HG02623 (cell line): ENCODE measurements at regions not wholly inside any gene's neighbourhood (a gene's known extent, or its start where the extent isn't known, plus 50 kb on each side); places are given as distances from the start of the nearest gene placed in this dataset.

ENCODE experiments used
- ATAC-seq: cut with Tn5 transposase; IDR thresholded peaks from one replicate; pipeline ENCODE4 v1.9.1; 2021; ENCODE audit warnings: moderate library complexity; ENCODE audit not compliant: unreplicated experiment

DNA sequence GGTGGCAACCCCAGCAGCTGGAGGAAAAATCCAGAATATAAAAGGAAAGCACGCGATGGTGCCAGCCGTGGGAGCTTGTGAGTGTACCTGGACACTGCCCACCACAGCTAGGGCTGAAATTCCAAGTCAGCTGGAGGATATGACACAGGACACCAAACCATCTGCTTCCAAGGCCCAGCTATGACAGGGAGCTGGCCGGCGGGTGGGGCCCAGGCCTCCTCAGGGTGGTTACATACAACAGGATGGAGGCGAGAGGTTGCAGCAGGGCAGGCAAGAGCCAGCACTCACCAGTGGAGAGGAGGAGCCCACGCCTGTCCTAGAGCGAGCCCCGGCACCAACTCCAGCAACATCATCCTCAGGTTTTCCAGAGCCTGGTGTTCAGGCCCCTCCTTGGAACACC, 163.2 kb upstream of the RPL38 start:
- no peak for ATAC-seq

DNA sequence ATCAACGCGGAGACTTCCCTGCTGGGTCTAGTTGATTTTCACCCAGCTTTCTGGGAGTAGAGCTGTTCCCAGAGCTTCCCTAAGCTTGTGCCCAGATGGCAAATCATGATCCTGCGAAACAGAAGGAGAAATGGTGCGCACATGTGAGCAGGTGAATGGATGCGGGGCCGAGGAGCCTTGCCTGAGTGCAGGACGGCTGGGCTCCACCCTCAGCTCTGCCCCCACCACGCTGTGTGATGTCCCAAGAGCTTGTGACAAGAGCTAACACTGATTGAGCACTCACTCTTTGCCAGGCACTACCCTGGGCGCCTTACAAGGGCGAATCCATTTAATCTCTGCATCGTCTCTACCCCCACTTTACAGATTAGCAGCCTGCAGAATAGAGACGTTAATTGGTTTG, 162.7 kb upstream of the RPL38 start:
- no peak for ATAC-seq

DNA sequence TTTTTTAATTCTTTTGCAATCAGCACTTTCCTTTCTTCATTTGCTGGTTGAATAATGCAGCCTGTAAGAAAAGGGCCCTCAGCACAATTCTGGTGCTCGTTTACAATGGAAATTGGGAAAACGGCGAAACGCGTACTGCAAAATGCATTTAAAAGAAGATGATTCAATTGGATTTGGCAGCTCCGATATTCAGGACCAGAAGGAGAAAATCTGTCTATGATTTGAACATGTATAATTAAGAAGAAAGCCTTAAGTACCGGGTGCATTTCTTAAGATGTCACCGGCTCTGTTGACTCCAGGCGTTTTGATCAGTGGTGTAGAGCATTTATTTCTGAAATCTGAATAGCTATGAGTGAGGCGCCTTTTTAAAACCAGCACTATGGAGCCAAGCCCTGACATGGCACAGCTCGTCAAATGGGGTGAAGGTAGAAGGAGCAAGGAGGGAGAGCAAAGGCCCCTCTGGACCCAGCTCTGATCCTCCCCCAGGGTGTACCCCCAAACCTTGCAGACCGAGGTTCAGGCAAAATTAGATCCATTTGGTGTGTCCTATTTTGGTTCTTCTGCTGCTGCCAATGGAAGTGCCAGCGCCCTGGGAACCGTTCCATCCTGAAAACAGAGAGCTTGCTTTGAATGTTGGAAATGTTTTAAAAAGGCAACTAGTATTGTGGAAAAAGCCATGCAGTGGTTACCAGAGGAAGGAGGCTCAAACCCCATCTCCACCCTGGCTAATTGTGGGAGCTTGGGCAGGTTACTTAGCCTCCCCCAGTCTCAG, 161.4 kb upstream of the RPL38 start:
- ATAC-seq = no peak

DNA sequence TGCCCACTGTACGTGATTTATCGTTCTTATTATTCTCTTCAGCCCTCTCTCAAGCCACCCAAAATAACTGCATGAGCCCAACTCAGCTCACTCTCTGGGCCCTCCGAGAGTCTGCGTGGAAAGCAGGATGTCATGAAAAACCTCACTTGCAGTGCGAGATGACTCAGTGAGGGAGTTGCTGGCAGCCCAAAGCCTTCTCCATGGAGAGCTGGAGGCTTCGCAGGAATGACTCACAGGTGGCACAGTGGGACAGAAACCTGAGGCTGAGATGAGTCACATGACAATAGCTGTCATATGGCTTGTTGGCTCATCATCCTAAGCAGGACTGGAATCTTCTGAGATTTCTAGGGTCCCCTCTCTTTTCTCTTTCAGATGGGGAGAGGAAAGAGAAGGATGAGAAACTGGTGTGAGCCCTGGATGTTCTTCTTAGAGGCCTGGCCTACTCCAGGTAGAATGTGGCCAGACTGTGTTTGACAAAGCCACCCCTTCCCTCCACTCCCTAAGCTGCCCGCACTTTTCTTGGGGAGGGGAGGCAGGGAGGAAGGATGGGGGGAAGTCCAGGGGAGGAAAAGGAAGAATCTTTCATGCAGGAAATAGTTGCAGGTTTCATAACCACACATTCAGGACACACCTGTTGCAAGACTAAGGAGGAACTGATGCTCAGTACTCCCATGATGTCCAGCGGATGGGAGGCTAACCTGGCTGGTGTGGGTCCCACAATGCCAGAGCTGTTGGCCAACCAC, 160.6 kb upstream of the RPL38 start:
- no peak for ATAC-seq

- no peak for ATAC-seq
Measured at GRCh38 chr17:74043976-74044375, 159.5 kb upstream of the RPL38 start.

DNA sequence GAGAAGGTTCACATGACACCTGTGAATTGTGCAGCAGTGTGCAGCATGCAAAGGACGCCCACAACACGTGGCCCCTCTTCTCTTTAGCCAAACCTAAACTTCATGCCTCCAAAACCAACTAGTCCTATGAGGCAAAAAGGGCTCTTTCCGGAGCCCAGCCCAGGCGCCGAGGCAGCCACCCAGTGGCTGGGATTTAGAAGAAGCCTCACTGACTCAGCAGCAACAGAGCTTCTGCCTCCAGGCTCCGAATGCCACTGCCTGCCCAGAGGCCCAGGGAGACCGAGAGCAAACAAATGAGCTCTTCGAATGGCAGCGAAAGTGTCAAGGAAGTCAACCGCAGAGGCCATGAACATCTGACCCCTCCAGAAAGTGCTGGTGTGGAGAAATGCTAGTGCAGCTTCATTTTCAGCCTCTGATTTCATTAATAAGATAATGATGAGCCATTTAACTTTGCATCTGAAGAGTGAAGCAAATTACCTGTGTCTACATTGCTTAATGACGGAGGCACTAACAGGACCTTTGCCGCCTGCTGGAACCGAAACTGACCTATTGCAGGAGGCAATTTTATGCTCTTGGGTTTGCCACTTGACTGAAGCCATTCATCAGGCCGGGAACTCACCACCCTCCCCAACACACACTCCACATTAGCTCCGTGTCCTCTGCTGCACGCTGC, 157.7 kb upstream of the RPL38 start:
- no peak for ATAC-seq

DNA sequence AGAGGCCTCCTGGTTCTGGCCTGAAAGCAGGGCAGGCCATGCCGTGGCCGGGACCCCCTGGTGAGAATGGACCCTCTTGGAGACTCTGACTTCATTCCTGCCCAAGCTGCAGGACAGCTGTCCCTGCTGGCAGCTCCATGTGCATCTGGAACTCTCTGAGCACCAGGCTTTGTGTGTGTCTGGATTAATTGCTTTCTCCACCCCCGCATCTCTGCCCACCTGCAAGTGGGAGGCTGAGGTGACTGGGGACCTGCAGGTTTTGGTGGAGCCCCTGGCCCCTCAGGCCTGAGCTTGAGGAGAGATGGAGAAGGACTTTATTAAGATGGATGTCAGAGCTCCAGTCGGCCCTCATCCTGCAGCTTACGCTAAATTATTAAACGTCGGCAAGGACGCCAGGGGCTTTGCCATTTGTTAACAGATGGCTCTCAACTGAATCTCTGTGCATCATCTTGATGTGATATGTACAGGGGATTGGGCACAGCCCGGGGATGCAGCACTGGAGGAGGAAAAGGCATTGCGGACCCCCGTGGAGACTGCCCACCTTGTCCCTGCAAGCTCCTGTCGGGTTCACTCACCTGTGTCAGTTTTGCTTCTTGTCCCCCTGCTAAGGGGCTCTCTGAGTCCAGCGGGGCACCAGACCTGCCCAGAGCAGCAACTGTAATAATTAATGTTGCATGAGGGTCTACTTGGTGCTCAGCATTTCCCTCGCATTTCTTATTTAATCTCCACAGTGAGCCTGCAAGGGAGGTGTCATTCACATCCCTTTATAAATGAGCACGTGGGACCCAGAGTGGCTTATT, 154.1 kb upstream of the RPL38 start:
- no peak for ATAC-seq

DNA sequence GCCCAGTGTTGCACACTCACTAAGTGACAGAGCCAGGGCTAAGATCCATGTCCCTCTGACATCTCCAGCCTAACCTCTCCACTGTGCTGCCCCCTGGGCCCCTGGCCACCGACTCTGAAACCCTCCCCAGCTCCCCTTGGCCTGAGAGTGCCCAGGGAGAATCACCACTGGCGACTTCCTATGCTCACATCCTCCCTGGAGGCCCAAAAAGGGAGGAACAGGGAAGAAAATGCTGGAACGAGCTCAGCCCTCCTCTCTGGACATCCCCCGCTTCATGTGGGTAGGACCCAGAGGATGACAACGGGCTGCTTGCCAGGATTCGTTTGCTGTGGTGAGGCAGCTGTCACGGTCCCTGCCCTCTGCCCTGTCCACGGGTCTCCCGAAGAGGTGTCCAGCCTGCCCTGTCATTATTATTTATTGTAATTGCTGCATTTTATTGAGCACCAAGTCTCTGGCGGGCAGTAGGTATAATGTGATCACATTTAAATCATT, 153.5 kb upstream of the RPL38 start:
- ATAC-seq = no peak

- ATAC-seq = no peak
Measured at GRCh38 chr17:74051348-74051747, 152.1 kb upstream of the RPL38 start.

DNA sequence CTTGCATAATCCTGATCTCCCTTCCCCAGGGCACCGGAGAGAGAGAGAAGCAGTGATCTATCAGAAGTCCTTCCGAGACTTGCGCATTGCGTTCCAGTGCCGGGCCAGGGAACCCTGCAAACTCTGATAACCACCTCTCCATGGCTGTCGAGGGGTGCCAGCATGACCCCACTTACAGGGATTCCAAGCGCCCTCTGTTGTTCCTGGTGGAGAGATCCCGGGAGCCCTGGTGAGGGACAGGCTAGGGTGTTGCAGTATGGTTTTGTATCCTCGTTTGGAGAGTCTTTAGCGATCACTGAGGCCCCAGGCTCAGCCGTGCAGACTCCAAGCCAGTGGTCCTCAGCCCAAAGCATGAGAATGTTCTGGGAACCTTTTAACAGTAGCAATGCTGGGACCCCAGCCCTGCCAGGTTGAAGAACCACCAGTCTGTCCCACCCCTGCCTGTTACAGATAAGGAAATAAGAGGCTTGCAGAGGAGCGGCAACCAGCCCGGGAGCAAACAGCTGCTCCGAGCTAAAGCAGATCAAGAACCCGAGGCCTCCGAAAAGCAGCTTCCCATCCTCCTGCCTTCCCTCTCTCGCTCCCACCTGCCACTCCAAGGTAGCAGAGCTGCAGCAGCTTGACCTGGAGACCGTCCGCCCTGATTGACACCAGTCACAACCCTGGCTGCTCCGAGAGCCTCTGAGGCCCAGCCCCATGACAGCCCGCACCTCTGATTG, 150.3 kb upstream of the RPL38 start:
- no peak for ATAC-seq

DNA sequence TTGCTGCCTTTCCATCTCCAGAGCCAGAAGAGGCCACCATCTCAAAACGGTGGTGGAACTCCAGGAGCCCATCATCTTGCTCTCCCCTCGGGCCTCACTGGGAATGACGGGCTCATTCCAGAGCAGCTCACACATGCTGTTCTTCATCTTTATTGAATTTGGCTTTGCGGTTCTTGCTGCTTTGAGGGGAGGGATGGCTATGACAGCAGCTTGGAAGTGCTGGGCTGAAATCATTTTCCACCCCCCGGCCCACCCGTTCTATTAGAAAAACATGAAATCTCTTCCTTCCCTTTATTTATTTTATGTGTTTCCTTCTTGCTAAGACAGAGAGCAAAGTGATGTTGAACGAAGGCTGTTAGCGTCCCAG, 149.8 kb upstream of the RPL38 start:
- ATAC-seq = no peak

- no peak for ATAC-seq
Measured at GRCh38 chr17:74054249-74054648, 149.2 kb upstream of the RPL38 start.

DNA sequence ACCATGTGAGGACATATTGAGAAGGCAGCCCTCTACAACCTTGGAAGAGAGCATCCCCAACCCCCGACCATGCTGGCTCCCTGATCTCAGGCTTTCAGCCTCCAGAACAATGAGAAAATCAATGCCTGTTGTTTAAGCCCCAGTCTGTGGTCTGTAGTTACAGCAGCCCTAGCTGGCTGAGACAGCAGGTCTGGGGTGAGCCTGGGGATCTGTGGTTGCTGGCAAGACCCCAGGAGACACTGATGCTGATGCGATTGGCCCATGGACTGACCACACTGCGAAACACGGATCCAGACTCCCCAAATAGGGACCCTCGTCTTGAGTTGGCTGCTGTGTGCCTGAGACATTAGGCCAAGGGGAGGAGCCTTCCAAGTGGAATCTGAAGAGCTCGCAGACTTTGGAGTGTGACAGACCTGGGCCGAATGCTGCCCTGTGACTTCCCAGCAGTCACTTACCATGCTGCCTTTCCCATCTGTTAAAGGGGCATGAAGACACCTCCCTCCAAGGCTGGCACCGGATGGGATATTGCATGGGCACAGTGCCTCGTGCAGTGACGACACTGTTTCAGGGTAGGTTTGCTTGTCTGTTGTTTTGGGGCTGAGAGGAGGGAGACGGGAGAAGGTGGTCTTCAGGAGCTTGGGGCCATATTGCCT, 147.8 kb upstream of the RPL38 start:
- no peak for ATAC-seq

DNA sequence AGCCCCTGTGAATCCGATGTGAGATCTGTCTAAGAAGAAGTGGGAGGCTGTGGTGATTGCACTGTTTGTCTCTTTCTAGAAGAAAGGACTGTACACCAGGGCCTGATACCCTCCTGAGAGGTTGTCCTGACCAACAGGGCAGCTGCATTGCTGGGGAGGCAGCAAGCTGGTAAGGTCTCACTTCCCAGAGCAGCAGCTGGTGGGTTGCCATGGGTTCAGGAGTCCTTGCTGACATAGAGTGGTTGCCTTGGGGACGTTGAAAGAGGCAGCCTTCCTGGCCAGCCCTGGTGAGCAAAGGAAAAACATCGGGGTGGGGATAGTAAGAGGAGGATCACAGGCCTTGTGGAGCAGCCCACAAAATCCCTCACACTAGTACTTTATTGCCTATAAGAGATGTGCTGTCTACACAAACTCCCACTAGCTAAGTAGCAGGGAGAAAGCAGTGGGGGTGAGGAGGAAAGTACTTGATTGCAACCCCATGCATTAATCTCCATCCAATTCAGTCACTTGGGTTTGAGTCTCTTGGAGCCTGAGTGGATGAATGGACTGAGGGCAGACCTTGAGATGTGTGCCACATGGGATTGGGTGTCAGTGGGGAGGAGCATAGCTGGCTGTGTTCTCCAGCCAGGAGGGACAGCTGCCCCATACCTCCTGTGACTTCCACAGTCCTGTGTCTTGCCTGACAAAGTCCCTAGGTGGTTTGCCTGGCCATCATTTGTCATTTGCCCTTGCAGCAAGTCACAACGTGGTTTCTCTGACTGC, 143.8 kb upstream of the RPL38 start:
- no peak for ATAC-seq

- no peak for ATAC-seq
Measured at GRCh38 chr17:74061758-74062157, 141.7 kb upstream of the RPL38 start.

GRCh38 chr17:74062234-74062633, 141.2 kb upstream of the RPL38 start:
- ATAC-seq = no peak

DNA sequence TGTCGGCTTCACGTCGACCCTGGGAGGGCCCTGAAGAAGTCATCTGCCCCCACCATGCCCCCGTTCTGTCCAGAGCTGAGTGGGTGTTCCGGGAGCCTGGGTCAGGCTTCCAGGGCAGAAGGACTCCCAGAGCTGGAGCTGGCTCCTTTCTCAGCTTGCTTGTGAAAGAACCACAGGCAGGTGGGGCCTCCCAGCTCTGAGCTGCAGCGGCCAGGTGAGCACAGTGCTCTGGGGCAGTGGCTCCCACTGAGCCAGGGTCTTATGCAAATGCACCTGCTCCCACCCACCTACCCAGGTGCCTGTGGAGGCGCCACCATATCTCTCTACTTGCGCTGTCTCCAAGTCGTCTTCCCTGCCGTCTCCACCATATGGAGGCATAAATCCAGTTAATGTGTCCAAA, 140.0 kb upstream of the RPL38 start:
- ATAC-seq = no peak

- ATAC-seq = no peak
Measured at GRCh38 chr17:74070374-74070773, 133.1 kb upstream of the RPL38 start.

- no peak for ATAC-seq
Measured at GRCh38 chr17:74070998-74071679, 132.3 kb upstream of the RPL38 start.
